ENCODE measurements at regions not wholly inside any gene's neighbourhood (a gene's known extent, or its start where the extent isn't known, plus 50 kb on each side); places are given as distances from the start of the nearest gene placed in this dataset.

DNA sequence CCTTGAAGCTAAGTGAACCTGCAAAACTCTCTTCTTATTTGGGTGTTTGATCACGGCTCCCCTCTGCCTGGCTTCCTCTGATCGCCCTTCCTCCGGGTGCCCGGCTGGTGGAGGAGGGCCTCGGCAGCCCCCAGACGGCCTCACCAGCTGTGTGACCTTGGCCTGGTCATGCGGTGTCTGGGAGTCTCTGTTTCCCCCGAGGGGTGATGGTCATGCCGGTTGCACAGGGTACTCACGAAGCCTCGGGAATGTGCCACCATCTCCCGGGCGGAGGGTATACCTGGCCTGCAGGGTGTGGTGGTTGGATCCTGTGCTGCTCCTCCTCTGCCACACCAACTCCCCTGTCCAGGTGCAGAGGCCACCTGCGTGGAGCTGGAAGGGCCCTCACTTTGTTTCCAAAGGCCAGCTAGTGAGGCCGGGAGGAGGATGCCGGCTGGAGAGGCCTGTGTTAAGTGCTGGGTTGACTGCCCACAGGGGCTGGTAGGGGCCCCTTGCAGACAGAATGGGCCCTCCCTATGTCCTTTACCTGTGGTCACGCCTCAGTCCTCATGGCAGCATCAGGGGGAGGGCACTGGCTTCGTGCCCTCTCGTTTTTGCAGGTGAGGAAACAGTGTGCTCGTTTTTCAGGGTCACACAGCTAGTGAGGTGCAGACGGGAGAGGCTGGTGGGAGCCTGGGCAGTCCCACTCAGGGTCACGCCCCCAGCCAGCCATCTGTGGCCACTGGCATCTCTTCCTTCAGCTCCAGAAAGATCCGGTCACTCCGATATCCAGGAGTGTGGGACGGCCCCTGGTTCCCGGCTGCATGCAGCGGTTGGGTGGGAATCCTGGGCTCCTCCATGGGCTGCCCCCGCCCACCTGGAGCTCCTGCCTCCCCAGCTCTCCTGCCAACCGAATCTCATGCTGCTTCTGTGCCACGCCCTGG, 148.5 kb upstream of the GSE1 start:
- TF ChIP-seq, protein P1, sequence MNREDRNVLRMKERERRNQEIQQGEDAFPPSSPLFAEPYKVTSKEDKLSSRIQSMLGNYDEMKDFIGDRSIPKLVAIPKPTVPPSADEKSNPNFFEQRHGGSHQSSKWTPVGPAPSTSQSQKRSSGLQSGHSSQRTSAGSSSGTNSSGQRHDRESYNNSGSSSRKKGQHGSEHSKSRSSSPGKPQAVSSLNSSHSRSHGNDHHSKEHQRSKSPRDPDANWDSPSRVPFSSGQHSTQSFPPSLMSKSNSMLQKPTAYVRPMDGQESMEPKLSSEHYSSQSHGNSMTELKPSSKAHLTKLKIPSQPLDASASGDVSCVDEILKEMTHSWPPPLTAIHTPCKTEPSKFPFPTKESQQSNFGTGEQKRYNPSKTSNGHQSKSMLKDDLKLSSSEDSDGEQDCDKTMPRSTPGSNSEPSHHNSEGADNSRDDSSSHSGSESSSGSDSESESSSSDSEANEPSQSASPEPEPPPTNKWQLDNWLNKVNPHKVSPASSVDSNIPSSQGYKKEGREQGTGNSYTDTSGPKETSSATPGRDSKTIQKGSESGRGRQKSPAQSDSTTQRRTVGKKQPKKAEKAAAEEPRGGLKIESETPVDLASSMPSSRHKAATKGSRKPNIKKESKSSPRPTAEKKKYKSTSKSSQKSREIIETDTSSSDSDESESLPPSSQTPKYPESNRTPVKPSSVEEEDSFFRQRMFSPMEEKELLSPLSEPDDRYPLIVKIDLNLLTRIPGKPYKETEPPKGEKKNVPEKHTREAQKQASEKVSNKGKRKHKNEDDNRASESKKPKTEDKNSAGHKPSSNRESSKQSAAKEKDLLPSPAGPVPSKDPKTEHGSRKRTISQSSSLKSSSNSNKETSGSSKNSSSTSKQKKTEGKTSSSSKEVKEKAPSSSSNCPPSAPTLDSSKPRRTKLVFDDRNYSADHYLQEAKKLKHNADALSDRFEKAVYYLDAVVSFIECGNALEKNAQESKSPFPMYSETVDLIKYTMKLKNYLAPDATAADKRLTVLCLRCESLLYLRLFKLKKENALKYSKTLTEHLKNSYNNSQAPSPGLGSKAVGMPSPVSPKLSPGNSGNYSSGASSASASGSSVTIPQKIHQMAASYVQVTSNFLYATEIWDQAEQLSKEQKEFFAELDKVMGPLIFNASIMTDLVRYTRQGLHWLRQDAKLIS (CRISPR knock-in tag; IDR thresholded peaks at IDR 0.05) = no peak
- TF ChIP-seq POLR2AphosphoS5 (IDR thresholded peaks at IDR 0.05; ENCODE audit: low read depth, low read length) (no peak), EZH2 (conservative IDR thresholded peaks at IDR 0.05; ENCODE audit: low read depth, low read length) (0 out of 2 replicates have a peak, but pooled peaks have one; percentile 7), IRF2 (CRISPR knock-in tag; IDR thresholded peaks at IDR 0.05) (no peak), SP2 (CRISPR knock-in tag; IDR thresholded peaks at IDR 0.05) (no peak), CREB1 (IDR thresholded peaks at IDR 0.05) (no peak), CREB1 (CRISPR knock-in tag; IDR thresholded peaks at IDR 0.05) (no peak), KAT8 (CRISPR knock-in tag; IDR thresholded peaks at IDR 0.05) (no peak), ZNF224 (CRISPR knock-in tag; IDR thresholded peaks at IDR 0.05) (no peak)
- TF ChIP-seq, protein P2, sequence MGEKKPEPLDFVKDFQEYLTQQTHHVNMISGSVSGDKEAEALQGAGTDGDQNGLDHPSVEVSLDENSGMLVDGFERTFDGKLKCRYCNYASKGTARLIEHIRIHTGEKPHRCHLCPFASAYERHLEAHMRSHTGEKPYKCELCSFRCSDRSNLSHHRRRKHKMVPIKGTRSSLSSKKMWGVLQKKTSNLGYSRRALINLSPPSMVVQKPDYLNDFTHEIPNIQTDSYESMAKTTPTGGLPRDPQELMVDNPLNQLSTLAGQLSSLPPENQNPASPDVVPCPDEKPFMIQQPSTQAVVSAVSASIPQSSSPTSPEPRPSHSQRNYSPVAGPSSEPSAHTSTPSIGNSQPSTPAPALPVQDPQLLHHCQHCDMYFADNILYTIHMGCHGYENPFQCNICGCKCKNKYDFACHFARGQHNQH (CRISPR knock-in tag; IDR thresholded peaks at IDR 0.05) = no peak
- TF ChIP-seq, protein P3, sequence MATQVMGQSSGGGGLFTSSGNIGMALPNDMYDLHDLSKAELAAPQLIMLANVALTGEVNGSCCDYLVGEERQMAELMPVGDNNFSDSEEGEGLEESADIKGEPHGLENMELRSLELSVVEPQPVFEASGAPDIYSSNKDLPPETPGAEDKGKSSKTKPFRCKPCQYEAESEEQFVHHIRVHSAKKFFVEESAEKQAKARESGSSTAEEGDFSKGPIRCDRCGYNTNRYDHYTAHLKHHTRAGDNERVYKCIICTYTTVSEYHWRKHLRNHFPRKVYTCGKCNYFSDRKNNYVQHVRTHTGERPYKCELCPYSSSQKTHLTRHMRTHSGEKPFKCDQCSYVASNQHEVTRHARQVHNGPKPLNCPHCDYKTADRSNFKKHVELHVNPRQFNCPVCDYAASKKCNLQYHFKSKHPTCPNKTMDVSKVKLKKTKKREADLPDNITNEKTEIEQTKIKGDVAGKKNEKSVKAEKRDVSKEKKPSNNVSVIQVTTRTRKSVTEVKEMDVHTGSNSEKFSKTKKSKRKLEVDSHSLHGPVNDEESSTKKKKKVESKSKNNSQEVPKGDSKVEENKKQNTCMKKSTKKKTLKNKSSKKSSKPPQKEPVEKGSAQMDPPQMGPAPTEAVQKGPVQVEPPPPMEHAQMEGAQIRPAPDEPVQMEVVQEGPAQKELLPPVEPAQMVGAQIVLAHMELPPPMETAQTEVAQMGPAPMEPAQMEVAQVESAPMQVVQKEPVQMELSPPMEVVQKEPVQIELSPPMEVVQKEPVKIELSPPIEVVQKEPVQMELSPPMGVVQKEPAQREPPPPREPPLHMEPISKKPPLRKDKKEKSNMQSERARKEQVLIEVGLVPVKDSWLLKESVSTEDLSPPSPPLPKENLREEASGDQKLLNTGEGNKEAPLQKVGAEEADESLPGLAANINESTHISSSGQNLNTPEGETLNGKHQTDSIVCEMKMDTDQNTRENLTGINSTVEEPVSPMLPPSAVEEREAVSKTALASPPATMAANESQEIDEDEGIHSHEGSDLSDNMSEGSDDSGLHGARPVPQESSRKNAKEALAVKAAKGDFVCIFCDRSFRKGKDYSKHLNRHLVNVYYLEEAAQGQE (IDR thresholded peaks at IDR 0.05; ENCODE audit: borderline replicate concordance in 1 of 2, low read depth in 1 of 2, low read length in 2 of 2) = no peak
- TF ChIP-seq, protein P4, sequence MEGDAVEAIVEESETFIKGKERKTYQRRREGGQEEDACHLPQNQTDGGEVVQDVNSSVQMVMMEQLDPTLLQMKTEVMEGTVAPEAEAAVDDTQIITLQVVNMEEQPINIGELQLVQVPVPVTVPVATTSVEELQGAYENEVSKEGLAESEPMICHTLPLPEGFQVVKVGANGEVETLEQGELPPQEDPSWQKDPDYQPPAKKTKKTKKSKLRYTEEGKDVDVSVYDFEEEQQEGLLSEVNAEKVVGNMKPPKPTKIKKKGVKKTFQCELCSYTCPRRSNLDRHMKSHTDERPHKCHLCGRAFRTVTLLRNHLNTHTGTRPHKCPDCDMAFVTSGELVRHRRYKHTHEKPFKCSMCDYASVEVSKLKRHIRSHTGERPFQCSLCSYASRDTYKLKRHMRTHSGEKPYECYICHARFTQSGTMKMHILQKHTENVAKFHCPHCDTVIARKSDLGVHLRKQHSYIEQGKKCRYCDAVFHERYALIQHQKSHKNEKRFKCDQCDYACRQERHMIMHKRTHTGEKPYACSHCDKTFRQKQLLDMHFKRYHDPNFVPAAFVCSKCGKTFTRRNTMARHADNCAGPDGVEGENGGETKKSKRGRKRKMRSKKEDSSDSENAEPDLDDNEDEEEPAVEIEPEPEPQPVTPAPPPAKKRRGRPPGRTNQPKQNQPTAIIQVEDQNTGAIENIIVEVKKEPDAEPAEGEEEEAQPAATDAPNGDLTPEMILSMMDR (CRISPR knock-in tag; IDR thresholded peaks at IDR 0.05) = no peak
